ENCODE measurements at regions not wholly inside any gene's neighbourhood (a gene's known extent, or its start where the extent isn't known, plus 50 kb on each side); places are given as distances from the start of the nearest gene placed in this dataset.

- peaks cover 8 to 29% (median 19%) of the 10 kb centered on the region in 3 donors for H3K27me3 ChIP-seq
- ATAC-seq = no peak
- intact Hi-C loops (cut with DNase I; ENCODE audit: low total_unique reads) (no loop called here), in situ Hi-C loops (cut with MboI; ENCODE audit: low sequenced_read_pairs in 4 of 4) (no loop called here)
- DNase-seq = no peak
- TF ChIP-seq, protein P1, sequence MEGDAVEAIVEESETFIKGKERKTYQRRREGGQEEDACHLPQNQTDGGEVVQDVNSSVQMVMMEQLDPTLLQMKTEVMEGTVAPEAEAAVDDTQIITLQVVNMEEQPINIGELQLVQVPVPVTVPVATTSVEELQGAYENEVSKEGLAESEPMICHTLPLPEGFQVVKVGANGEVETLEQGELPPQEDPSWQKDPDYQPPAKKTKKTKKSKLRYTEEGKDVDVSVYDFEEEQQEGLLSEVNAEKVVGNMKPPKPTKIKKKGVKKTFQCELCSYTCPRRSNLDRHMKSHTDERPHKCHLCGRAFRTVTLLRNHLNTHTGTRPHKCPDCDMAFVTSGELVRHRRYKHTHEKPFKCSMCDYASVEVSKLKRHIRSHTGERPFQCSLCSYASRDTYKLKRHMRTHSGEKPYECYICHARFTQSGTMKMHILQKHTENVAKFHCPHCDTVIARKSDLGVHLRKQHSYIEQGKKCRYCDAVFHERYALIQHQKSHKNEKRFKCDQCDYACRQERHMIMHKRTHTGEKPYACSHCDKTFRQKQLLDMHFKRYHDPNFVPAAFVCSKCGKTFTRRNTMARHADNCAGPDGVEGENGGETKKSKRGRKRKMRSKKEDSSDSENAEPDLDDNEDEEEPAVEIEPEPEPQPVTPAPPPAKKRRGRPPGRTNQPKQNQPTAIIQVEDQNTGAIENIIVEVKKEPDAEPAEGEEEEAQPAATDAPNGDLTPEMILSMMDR (IDR thresholded peaks at IDR 0.05 in 4 of 5, conservative IDR thresholded peaks at IDR 0.05 in 1 of 5) = no peak
- no peak for TF ChIP-seq POLR2A (IDR thresholded peaks at IDR 0.05)
- H3K4me1 ChIP-seq = no peaks in the 10 kb centered on the region
- no peak overlapping the region for H3K4me3 ChIP-seq
- no peaks in the 10 kb centered on the region for H3K9me3 ChIP-seq
- H3K27ac ChIP-seq = no peak overlapping the region
- H3K36me3 ChIP-seq = no peaks in the 10 kb centered on the region
These were observed 257.3 kb downstream of the MIAT start for GRCh38 chr22:26914519-26915185.

GRCh38 chr22:26916236-26916635 lies 258.8 kb downstream of the MIAT start:
- Histone ChIP-seq H3K4me1 (no peaks in the 10 kb centered on the region), H3K27ac (no peak overlapping the region), H3K4me3 (no peak overlapping the region), H3K27me3 (peaks cover 8 to 29% (median 19%) of the 10 kb centered on the region in 3 donors), H3K36me3 (no peaks in the 10 kb centered on the region), H3K9me3 (no peaks in the 10 kb centered on the region)
- TF ChIP-seq, protein P1 (IDR thresholded peaks at IDR 0.05 in 4 of 5, conservative IDR thresholded peaks at IDR 0.05 in 1 of 5) = no peak
- no peak for TF ChIP-seq POLR2A (IDR thresholded peaks at IDR 0.05)
- intact Hi-C loops (cut with DNase I; ENCODE audit: low total_unique reads) (no loop called here), in situ Hi-C loops (cut with MboI; ENCODE audit: low sequenced_read_pairs in 4 of 4) (no loop called here)
- no peak for DNase-seq
- ATAC-seq = no peak

DNA sequence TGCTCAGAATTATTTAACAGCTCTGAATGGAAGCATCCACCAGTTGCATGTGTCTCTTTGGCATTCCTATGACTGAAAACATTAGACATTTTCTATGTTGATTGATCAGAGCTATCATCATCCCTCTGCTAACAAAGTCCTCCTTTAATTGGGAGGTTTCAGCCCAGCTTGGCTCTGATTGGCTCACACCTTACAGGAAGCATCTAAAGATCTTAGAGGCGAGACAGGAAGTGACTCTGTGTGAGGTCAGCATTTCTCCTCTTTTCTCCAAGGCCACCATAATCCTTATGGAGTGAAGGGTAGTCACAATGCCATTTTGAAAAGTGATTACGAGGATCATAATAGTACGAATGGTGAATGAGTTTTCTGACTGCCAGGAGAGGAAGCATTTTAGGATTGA lies 260.8 kb downstream of the MIAT start:
- no peak overlapping the region for H3K27ac ChIP-seq
- TF ChIP-seq POLR2A (IDR thresholded peaks at IDR 0.05) = no peak
- TF ChIP-seq, protein P1 (IDR thresholded peaks at IDR 0.05 in 4 of 5, conservative IDR thresholded peaks at IDR 0.05 in 1 of 5) = no peak
- intact Hi-C loops (cut with DNase I; ENCODE audit: low total_unique reads) (no loop called here), in situ Hi-C loops (cut with MboI; ENCODE audit: low sequenced_read_pairs in 4 of 4) (no loop called here)
- H3K27me3 ChIP-seq = peaks cover 0 to 19% (median 10%) of the 10 kb centered on the region in 3 donors
- no peak overlapping the region for H3K4me3 ChIP-seq
- no peaks in the 10 kb centered on the region for H3K4me1 ChIP-seq
- H3K36me3 ChIP-seq = no peaks in the 10 kb centered on the region
- no peak for ATAC-seq
- no peaks in the 10 kb centered on the region for H3K9me3 ChIP-seq
- DNase-seq = no peak

DNA sequence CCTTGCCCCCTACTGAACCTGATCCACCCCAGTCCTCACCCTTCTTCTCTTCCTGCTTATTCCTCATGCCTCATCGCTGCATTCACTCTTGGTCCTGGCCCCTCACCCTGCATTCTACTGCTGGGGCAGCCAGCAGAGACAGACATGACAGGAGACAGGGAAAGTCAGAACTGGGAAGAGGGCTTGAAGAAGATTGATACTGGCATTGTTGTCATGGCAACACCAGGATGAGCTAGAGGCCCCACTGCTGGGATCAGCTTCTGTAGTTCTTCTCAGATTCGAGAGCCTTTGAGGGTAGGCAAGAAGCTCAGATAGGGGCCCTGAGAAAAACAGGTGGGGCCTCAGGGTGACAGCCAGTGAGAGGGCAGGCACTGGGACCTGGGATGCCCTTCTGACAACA lies 264.3 kb downstream of the MIAT start:
- intact Hi-C loops (cut with DNase I; ENCODE audit: low total_unique reads) (no loop called here), in situ Hi-C loops (cut with MboI; ENCODE audit: low sequenced_read_pairs in 4 of 4) (no loop called here)
- H3K4me1 ChIP-seq = no peaks in the 10 kb centered on the region
- no peaks in the 10 kb centered on the region for H3K36me3 ChIP-seq
- H3K27ac ChIP-seq = no peak overlapping the region
- H3K4me3 ChIP-seq = no peak overlapping the region
- H3K9me3 ChIP-seq = no peaks in the 10 kb centered on the region
- ATAC-seq (no peak), DNase-seq (no peak)
- peaks cover 0 to 8% (median 0%) of the 10 kb centered on the region in 3 donors for H3K27me3 ChIP-seq
- TF ChIP-seq, protein P1 (IDR thresholded peaks at IDR 0.05 in 4 of 5, conservative IDR thresholded peaks at IDR 0.05 in 1 of 5) = no peak
- no peak for TF ChIP-seq POLR2A (IDR thresholded peaks at IDR 0.05)

GRCh38 chr22:26922806-26923205 lies 265.4 kb downstream of the MIAT start:
- no peaks in the 10 kb centered on the region for H3K9me3 ChIP-seq
- no peak overlapping the region for H3K27ac ChIP-seq
- in situ Hi-C loops (cut with MboI; ENCODE audit: low sequenced_read_pairs in 4 of 4) (no loop called here), intact Hi-C loops (cut with DNase I; ENCODE audit: low total_unique reads) (no loop called here)
- H3K4me3 ChIP-seq = no peak overlapping the region
- H3K36me3 ChIP-seq = no peaks in the 10 kb centered on the region
- H3K4me1 ChIP-seq = no peaks in the 10 kb centered on the region
- TF ChIP-seq, protein P1 (IDR thresholded peaks at IDR 0.05 in 4 of 5, conservative IDR thresholded peaks at IDR 0.05 in 1 of 5) = no peak
- H3K27me3 ChIP-seq = peaks cover 0 to 9% (median 8%) of the 10 kb centered on the region in 3 donors
- no peak for DNase-seq
- no peak for ATAC-seq

Measured in gastrocnemius medialis (tissue), 4 donors.